CD4-positive, alpha-beta T cell (primary cell): ENCODE measurements at regions not wholly inside any gene's neighbourhood (a gene's known extent, or its start where the extent isn't known, plus 50 kb on each side); places are given as distances from the start of the nearest gene placed in this dataset.

Source experiments
- ATAC-seq: fragments of 200-7000 bp; cut with Tn5 transposase; one replicate; pipeline ENCODE4 v1.10.0; 2022; ENCODE audit warnings: mild to moderate bottlenecking; ENCODE audit not compliant: poor library complexity
- CTCF ChIA-PET: fragments of 350-600 bp; sonication (Branson Sonifier 250); formaldehyde crosslinking; loops from one replicate; lab custom pipeline; 2021; ENCODE audit warnings: antibody characterized with exemption, inconsistent platforms; lab: Charles Lee
- POLR2A ChIA-PET: fragments of 350-600 bp; sonication (Branson Sonifier 250); formaldehyde crosslinking; loops from one replicate; lab custom pipeline; 2021; ENCODE audit warnings: antibody characterized with exemption, inconsistent platforms; lab: Charles Lee
- DNase-seq, 14 experiments: peaks; one replicate each; pipeline ENCODE4 v3.0.0-alpha.2; 2013 to 2020; ENCODE audit warnings: mixed read lengths in 2 of 14
- H3K27ac ChIP-seq, 2 donors: one replicate each; pipeline versions ENCODE4 v1.5.1 to v1.7.0; 2013; ENCODE audit warnings: low read length in 2 of 2, low read depth in 1 of 2, mild to moderate bottlenecking in 1 of 2
- H3K27me3 ChIP-seq, 2 experiments: 1 replicate in 1 of 2; 2 replicates in 1 of 2; pipeline versions ENCODE4 v1.6.1 to v1.7.0; 2013; ENCODE audit warnings: low read length in 2 of 2, control low read depth in 1 of 2, mild to moderate bottlenecking in 1 of 2, moderate library complexity in 1 of 2; ENCODE audit not compliant: insufficient read depth in 2 of 2, control insufficient read depth in 1 of 2
- H3K36me3 ChIP-seq: one replicate; pipeline ENCODE4 v1.6.1; 2013; ENCODE audit warnings: low read length, control low read depth; ENCODE audit not compliant: insufficient read depth
- H3K4me1 ChIP-seq: one replicate; pipeline ENCODE4 v1.6.1; 2013; ENCODE audit warnings: low read length, control low read depth; ENCODE audit not compliant: insufficient read depth
- H3K4me3 ChIP-seq: one replicate; pipeline ENCODE4 v1.5.1; 2013; ENCODE audit warnings: mild to moderate bottlenecking, low read length, moderate library complexity
- H3K9me3 ChIP-seq, 2 experiments: 1 replicate in 1 of 2; 2 replicates in 1 of 2; pipeline versions ENCODE4 v1.6.1 to v1.7.0; 2013; ENCODE audit warnings: low read length in 2 of 2, mild to moderate bottlenecking in 2 of 2, control low read depth in 1 of 2, moderate library complexity in 1 of 2; ENCODE audit not compliant: control insufficient read depth in 1 of 2, insufficient read depth in 1 of 2
- H3K27ac Mint-ChIP-seq: one replicate; pipeline ENCODE4 v1.8.0; 2020; ENCODE audit warnings: mixed read lengths
- H3K27me3 Mint-ChIP-seq: one replicate; pipeline ENCODE4 v1.8.0; 2021; ENCODE audit warnings: mixed read lengths
- H3K36me3 Mint-ChIP-seq: one replicate; pipeline ENCODE4 v1.8.0; 2021; ENCODE audit warnings: low read depth, mixed read lengths
- H3K4me1 Mint-ChIP-seq: one replicate; pipeline ENCODE4 v1.8.0; 2021; ENCODE audit warnings: low read depth, mixed read lengths
- H3K4me3 Mint-ChIP-seq: one replicate; pipeline ENCODE4 v1.8.0; 2020; ENCODE audit warnings: mild to moderate bottlenecking, mixed read lengths
- H3K9me3 Mint-ChIP-seq: one replicate; pipeline ENCODE4 v1.8.0; 2020; ENCODE audit warnings: mixed read lengths
- CTCF ChIP-seq: fragments of 200-600 bp; IDR thresholded peaks from one replicate; pipeline ENCODE4 v1.8.0; 2022; ENCODE audit warnings: antibody characterized with exemption, mild to moderate bottlenecking
- intact Hi-C, 2 experiments: fragments of 100-400 bp; cut with DNase I in 1 of 2; cut with micrococcal nuclease in 1 of 2; formaldehyde crosslinking; loops; one replicate each; pipeline versions ENCODE4 v1.15.1 to v1.9.0; 2023 to 2025; cut with DNase I, micrococcal nuclease

- peaks cover 18% of the 10 kb centered on the region for H3K4me1 ChIP-seq
- H3K27me3 Mint-ChIP-seq: no peaks in the 10 kb centered on the region
- intact Hi-C loops: no loop called here
- peaks cover 4% of the 10 kb centered on the region for H3K36me3 Mint-ChIP-seq
- CTCF ChIA-PET: no interaction called here
- no peak overlapping the region for H3K27ac ChIP-seq
- ATAC-seq (no peak), DNase-seq (no peak)
- H3K36me3 ChIP-seq: no peaks in the 10 kb centered on the region
- no peaks in the 10 kb centered on the region for H3K9me3 Mint-ChIP-seq
- H3K4me1 Mint-ChIP-seq: peaks cover 67% of the 10 kb centered on the region
- POLR2A ChIA-PET: no interaction called here
- H3K27me3 ChIP-seq: no peaks in the 10 kb centered on the region
- no peak overlapping the region for H3K4me3 ChIP-seq
- no peak for TF ChIP-seq CTCF
- peaks cover 0 to 5% of the 10 kb centered on the region in 2 experiments for H3K9me3 ChIP-seq
- H3K4me3 Mint-ChIP-seq: no peak overlapping the region
- H3K27ac Mint-ChIP-seq: no peak overlapping the region
These were observed 227.4 kb downstream of the MAN2A1 start for GRCh38 chr5:109917154-109917546.

- ChIA-PET POLR2A (no interaction called here), CTCF (no interaction called here)
- no peak for TF ChIP-seq CTCF
- H3K36me3 ChIP-seq: no peaks in the 10 kb centered on the region
- DNase-seq (no peak), ATAC-seq (no peak)
- Mint-ChIP-seq H3K36me3 (peaks cover 4% of the 10 kb centered on the region), H3K4me3 (no peak overlapping the region), H3K9me3 (no peaks in the 10 kb centered on the region), H3K4me1 (peaks cover 69% of the 10 kb centered on the region), H3K27ac (no peak overlapping the region), H3K27me3 (no peaks in the 10 kb centered on the region)
- peaks cover 0 to 5% of the 10 kb centered on the region in 2 experiments for H3K9me3 ChIP-seq
- no peak overlapping the region for H3K4me3 ChIP-seq
- no peaks in the 10 kb centered on the region for H3K27me3 ChIP-seq
- intact Hi-C loops: no loop called here
- no peak overlapping the region for H3K27ac ChIP-seq
- H3K4me1 ChIP-seq: peaks cover 26% of the 10 kb centered on the region
These were observed 228.2 kb downstream of the MAN2A1 start for GRCh38 chr5:109917966-109918365.

- Histone ChIP-seq H3K4me3 (no peak overlapping the region), H3K9me3 (peaks cover 0 to 5% of the 10 kb centered on the region in 2 experiments), H3K27ac (peak overlapping the region in 1 of 2 donors; percentile 73), H3K4me1 (peaks cover 36% of the 10 kb centered on the region), H3K36me3 (no peaks in the 10 kb centered on the region), H3K27me3 (no peaks in the 10 kb centered on the region)
- ATAC-seq (no peak), DNase-seq (no peak)
- Mint-ChIP-seq H3K4me1 (peaks cover 70% of the 10 kb centered on the region), H3K36me3 (peaks cover 4% of the 10 kb centered on the region), H3K9me3 (no peaks in the 10 kb centered on the region), H3K4me3 (no peak overlapping the region), H3K27me3 (no peaks in the 10 kb centered on the region), H3K27ac (peak overlapping the region; percentile 94)
- no peak for TF ChIP-seq CTCF
- ChIA-PET POLR2A (interaction anchor here (1.4 to 4.0 kb wide), 6 partner anchors 8 to 231 kb away, joined by 3 to 70 read pairs (median 8); partner anchors contain the start of gene MAN2A1), CTCF (no interaction called here)
- intact Hi-C loops: loop anchor here (2.0 to 10.0 kb wide), 4 partner anchors 68 to 230 kb away; no protein-coding TSS in a partner anchor
These were observed 231.0 kb downstream of the MAN2A1 start for GRCh38 chr5:109920736-109921135.
